HS-27A (cell line): ENCODE measurements at regions not wholly inside any gene's neighbourhood (a gene's known extent, or its start where the extent isn't known, plus 50 kb on each side); places are given as distances from the start of the nearest gene placed in this dataset.
"Not testable (repeated sequence)": the region's sequence is repeated elsewhere in the genome, so short reads cannot be mapped to it uniquely, and the experiment has no call there.

ENCODE experiments used
- DNase-seq: peaks from one replicate; pipeline ENCODE4 v3.0.0-alpha.2; 2012; ENCODE audit warnings: low read depth, missing footprints

- DNase-seq: no peak
Observed at GRCh38 chr16:9343276-9343675, 251.8 kb downstream of the HAPSTR1 start.

DNA sequence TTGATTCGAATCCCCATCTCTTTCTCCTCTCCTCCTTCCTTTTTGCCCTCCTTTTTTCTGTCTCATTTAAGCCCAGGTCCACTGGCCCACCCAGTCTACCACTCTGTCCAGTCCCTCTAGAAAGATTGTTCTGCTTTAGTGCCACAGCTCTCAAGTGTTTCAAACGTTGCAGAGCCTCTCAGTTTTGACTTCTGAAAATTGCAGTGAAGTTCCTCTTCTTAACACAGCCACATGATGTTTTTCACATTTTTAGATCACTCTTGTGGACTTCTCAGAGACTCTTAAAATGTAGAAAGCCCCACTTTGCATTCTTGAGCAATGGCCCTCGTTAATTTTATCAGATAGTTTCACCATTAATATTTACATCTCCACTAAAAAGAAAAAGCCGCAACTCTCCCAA, 253.1 kb downstream of the HAPSTR1 start:
- no peak for DNase-seq

DNA sequence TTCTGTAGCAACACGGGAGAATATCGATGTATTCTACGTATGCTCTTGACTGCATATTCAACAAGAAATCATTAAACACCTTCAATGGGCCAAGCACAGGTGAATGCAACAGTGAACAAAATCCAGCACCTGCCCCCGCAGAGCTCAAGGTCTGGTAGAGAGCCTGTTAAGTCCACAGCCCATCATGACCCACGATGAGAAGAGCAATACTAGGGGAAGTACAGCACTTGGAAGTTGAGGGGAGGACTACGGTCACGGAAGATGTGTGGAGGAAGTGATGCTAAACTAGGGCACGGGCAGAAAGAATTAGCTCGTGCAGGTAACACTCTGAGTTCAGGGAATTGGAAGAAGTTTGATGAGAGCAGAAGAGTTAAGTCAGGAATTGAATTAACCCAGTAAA, 253.6 kb downstream of the HAPSTR1 start:
- DNase-seq: no peak

- DNase-seq: no peak
Observed at GRCh38 chr16:9345880-9346279, 254.4 kb downstream of the HAPSTR1 start.

DNA sequence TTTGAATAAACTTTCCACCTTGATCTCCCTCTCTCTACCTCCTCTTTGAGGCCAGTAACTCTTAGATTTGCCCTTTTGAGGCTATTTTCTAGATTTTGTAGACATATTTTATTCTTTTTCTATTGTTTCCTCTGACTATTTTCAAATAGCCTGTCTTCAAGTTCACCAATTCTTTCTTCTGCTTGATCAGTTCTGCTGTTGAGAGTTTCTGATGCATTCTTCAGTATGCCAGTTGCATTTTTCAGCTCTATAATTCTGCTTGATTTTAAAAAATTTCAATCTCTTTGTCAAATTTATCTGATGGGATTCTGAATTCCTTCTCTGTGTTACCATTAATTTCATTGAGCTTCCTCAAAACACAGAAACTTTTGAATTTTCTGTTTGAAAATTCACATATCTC, 257.5 kb downstream of the HAPSTR1 start:
- no peak for DNase-seq

DNA sequence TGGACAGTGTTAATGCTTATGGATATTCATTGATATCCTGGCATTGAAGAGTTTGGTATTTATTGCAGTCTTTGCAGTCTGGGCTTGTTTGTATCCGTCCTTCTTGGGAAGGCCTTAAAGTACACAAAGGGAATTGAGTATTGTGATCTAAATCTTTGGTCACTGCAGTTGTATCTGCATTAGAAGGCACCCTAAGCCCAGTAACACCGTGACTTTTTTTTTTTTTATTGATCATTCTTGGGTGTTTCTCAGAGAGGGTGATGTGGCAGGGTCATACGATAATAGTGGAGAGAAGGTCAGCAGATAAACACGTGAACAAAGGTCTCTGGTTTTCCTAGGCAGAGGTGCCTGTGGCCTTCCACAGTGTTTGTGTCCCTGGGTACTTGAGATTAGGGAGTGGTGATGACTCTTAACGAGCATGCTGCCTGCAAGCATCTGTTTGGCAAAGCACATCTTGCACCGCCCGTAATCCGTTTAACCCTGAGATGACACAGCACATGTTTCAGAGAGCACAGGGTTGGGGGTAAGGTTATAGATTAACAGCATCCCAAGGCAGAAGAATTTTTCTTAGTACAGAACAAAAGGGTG, 258.0 kb downstream of the HAPSTR1 start:
- DNase-seq: not testable (repeated sequence)

DNA sequence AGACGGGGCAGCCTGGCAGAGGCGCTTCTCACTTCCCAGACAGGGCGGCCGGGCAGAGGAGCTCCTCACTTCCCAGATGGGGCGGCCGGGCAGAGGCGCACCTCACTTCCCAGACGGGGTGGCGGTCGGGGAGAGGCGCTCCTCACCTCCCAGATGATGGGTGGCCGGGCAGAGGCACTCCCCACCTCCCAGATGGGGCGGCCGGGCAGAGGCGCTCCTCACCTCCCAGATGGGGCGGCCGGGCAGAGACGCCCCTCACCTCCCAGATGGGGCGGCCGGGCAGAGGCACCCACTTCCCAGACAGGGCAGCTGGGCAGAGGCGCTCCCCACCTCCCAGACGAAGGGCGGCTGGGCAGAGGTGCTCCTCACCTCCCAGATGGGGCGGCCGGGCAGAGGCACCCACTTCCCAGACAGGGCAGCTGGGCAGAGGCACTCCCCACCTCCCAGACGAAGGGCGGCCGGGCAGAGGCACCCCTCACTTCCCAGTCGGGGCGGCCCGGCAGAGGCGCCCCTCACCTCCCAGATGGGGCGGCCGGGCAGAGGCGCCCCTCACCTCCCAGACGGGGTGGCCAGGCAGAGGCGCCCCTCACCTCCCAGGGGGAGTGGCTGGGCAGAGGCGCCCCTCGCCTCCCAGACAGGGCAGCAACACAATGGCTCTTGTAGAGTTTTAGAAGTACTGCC, 258.8 kb downstream of the HAPSTR1 start:
- DNase-seq: not testable (repeated sequence)

GRCh38 chr16:9351440-9351839, 260.0 kb downstream of the HAPSTR1 start:
- DNase-seq: no peak

DNA sequence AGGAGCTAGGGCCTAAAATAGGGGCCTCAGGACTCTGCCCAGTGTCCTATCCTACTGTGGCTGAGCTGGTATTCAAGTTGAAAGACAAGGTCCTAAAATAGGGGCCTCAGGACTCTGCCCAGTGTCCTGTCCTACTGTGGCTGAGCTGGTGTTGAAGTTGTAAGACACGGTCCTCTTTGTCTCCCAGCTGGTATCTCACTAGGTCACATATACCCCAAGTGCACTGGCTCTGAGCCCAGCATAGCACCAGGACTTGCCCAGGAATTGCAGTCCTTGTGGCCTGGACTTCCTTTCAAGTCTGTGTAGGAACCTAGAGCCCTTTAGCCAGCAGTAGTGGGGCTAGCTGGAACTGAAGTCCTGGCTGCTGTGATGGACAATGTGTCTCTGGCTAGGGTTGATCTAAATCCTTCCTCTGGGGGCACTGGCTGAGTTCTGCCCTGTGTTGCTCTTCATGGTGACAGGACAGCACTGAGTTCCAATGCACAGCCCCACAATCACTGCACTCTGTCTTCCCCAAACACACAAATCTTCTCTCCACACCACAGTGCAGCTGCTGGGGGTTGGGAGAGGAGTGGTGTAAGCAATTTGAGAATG, 260.5 kb downstream of the HAPSTR1 start:
- DNase-seq: no peak

DNA sequence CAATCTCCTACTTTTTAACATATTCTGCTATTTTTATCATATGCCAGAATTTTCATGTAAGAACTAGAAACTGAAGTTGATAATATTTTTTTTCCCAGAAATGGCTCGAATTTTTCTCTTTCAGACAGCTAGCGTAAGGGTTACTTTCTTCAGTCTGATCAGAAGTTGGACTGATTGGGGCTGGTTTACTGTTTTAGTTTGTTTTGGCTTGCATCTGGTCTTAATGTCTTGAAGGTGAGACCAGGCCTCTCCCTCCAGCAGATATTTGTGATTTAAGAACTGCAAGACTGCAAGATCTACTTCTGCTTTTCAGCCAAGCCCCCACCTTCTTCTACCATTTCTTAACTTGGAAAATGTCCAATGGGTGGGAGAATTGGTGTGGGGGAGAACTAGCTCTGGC, 266.4 kb downstream of the HAPSTR1 start:
- no peak for DNase-seq

DNA sequence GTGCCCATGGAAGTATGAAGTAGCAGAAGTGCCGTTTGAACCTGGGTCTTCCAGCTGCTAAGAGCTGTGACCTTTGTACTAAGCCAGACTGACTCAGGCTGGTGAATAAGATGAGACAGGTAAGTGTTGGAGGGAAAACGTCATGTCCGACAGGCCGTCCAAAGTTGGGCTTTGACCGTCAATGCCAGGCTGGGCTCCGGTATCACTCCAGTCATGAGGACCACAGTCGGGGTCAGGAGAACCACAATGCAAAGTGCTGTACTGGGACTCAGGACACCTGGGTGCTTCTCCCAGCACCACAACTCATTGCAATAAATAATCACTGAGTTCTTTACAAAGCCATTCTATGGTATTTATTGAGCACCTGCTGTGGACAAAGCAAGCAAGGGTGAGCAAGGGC, 268.6 kb downstream of the HAPSTR1 start:
- no peak for DNase-seq

- no peak for DNase-seq
Observed at GRCh38 chr16:9362050-9362449, 270.6 kb downstream of the HAPSTR1 start.

GRCh38 chr16:9362604-9363003, 271.2 kb downstream of the HAPSTR1 start:
- no peak for DNase-seq

DNA sequence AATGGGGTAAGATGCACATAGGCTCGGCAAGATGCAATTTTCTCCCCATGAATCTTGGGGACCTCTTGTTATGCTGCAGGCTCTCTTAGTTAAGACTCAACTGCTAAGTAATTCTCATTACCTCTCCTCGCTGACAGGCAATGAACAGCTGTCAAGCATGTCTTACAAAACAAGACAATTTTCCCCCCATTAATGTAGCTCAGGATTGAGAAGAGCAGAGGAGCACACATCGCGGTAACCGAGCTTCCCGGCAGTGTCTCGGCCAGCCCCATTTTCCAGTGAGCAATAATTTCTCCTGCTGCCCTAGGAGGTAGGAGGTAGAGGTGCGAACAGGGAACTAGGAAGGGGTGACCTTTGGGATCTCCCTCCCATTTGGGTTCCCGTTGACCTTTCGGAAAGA, 272.1 kb downstream of the HAPSTR1 start:
- no peak for DNase-seq

- no peak for DNase-seq
Observed at GRCh38 chr16:9364721-9365369, 273.4 kb downstream of the HAPSTR1 start.

GRCh38 chr16:9365370-9365728, 273.9 kb downstream of the HAPSTR1 start:
- DNase-seq: no peak

DNA sequence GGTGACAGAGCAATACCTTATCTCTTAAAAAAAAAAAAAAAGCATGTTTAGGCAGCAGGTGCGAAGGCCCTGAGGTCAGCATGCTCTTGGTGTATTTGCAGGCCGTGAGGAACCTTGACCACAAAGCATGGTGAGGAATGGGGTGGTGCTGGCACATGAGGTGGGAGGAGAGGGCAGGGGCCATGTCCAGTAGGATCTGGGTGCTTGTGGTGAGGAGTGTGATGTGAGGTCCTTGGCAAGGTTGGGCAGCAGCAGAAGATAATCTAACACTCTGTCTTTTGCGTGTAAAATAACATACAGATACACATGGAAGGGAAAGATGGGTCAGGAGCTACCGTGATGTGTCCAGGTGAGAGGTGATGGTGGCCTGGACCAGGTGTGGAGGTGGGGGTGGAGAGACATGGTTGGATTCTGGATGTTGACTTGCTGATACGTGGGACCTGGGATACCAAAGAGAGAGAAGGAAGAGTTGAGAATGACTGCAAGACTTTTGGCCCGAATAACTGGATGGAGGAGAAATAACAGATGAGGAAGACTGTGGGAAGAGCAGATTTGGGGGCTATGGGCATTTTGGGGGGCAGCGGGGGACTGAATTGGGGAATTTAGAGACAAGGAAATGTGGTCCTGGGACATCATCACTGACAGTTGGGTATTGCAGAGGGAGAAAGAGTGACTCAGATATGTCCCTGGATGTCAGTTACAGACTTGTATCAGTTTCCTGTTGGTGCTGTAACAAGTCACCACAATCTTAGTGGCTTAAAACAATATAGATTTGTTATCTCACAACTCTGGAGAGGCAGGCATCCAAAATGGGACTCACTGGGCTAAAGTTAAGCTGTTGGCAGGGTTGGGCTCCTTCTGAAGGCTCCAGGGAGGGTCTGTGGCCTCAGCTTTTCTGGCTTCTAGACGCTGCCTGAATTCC, 274.9 kb downstream of the HAPSTR1 start:
- no peak for DNase-seq

DNA sequence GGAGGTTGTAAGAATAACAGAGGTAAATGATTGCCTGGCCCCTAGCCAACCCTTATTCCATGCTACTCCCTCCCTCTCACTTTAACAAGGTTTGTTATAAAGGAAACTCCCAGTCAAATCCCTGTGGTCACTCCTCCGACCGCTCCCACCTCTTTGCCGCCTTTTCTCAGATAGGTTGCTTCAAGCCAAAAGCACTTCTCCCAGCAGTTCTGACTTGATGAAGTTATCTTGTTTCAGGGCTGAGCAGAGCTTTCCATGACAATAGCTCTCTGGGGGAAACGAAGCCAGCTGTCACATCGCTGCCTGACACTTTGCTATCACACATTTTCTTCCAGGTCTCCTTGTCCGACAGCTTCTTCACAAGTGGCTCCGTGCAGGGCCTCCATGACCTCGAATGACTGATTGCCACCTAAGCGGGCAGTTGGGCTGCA, 278.6 kb downstream of the HAPSTR1 start:
- no peak for DNase-seq

DNA sequence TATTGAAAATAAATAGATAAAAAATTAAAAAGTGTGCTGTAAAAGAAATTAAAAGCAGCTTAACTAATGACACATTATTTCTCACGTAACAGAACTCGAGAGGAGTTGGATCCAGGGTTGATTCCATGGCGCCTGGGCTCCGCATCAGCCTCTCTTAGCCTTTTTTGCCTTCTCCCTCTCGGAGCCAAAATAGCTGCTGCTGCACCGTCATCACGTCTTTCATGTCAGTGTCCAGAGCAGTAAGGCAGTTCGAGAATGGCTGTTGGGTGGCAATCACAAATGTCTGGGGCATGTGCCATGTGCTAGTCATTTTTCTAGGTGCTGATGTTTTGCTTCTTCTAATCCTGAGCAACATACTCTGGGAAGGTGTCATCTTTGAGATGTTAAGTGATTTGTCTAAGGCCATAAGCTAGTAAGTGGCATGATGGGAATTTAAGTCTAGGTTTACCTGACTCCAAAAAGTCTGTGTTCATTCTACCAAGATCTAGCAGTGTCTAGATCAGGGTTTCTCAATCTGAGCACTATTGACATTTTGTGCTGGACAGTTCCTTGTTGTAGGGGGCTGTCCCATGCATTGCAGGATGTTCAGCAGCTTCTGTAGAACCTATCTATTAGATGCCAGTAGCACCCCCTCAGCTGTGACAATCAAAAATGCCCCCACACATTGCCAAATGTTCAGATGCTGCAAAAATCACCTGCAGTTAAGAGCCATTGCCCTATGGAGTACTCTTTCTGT, 280.4 kb downstream of the HAPSTR1 start:
- DNase-seq: no peak

- DNase-seq: no peak
Observed at GRCh38 chr16:9372934-9373890, 281.8 kb downstream of the HAPSTR1 start.
